ELF-1 (cell line): ENCODE measurements at regions not wholly inside any gene's neighbourhood (a gene's known extent, or its start where the extent isn't known, plus 50 kb on each side); places are given as distances from the start of the nearest gene placed in this dataset.

Experiments used
- DNase-seq: peaks from one replicate; pipeline ENCODE4 v3.0.0-alpha.2; 2016; ENCODE audit warnings: low read depth, low spot score

GRCh38 chr13:76116751-76117360 is 480.7 kb downstream of the LMO7 start:
- DNase-seq = no peak

- DNase-seq = no peak
These were observed 470.6 kb downstream of the LMO7 start for GRCh38 chr13:76106763-76107162.

- no peak for DNase-seq
These were observed 458.5 kb downstream of the LMO7 start for GRCh38 chr13:76094645-76095044.

- DNase-seq = no peak
These were observed 454.9 kb downstream of the LMO7 start for GRCh38 chr13:76091076-76091475.

- DNase-seq = no peak
These were observed 450.6 kb downstream of the LMO7 start for GRCh38 chr13:76086729-76087128.

GRCh38 chr13:76067850-76068249 is 431.7 kb downstream of the LMO7 start:
- no peak for DNase-seq

- no peak for DNase-seq
These were observed 417.1 kb downstream of the LMO7 start for GRCh38 chr13:76053181-76053580.

GRCh38 chr13:76049376-76049746 is 413.2 kb downstream of the LMO7 start:
- DNase-seq = no peak

- DNase-seq = no peak
These were observed 412.7 kb downstream of the LMO7 start for GRCh38 chr13:76048675-76049375.

GRCh38 chr13:76048131-76048530 is 412.0 kb downstream of the LMO7 start:
- DNase-seq = no peak

- DNase-seq = no peak
These were observed 407.7 kb downstream of the LMO7 start for GRCh38 chr13:76043874-76044273.

GRCh38 chr13:76038920-76039716 is 403.0 kb downstream of the LMO7 start:
- no peak for DNase-seq

- DNase-seq = no peak
These were observed 400.0 kb downstream of the LMO7 start for GRCh38 chr13:76036176-76036575.

GRCh38 chr13:76035711-76036110 is 399.6 kb downstream of the LMO7 start:
- no peak for DNase-seq

- DNase-seq = no peak
These were observed 393.6 kb downstream of the LMO7 start for GRCh38 chr13:76029706-76030105.

- no peak for DNase-seq
These were observed 393.0 kb downstream of the LMO7 start for GRCh38 chr13:76029088-76029487.

GRCh38 chr13:76027131-76027530 is 391.0 kb downstream of the LMO7 start:
- peak; percentile 83 for DNase-seq

- no peak for DNase-seq
These were observed 389.3 kb downstream of the LMO7 start for GRCh38 chr13:76025392-76025791.

- DNase-seq = no peak
These were observed 388.0 kb downstream of the LMO7 start for GRCh38 chr13:76024151-76024550.

GRCh38 chr13:76023652-76024051 is 387.5 kb downstream of the LMO7 start:
- DNase-seq = no peak

GRCh38 chr13:76020421-76020955 is 384.4 kb downstream of the LMO7 start:
- no peak for DNase-seq

GRCh38 chr13:76019421-76020044 is 383.4 kb downstream of the LMO7 start:
- DNase-seq = peak; percentile 84
